WERI-Rb-1 (cell line): ENCODE measurements at regions not wholly inside any gene's neighbourhood (a gene's known extent, or its start where the extent isn't known, plus 50 kb on each side); places are given as distances from the start of the nearest gene placed in this dataset.
A peak's percentile ranks its signal among the peaks of the same experiment; 100 is the strongest.
"Not testable (repeated sequence)": the region's sequence is repeated elsewhere in the genome, so short reads cannot be mapped to it uniquely, and the experiment has no call there.

Experiments
- DNase-seq: peaks from one replicate; pipeline ENCODE4 v3.0.0-alpha.2; 2020
- H3K27ac ChIP-seq: fragments of 250-450 bp; sonication (Bioruptor Pico); 2 replicates; pipeline ENCODE4 v1.5.1; 2020; ENCODE audit warnings: mild to moderate bottlenecking, moderate library complexity
- H3K27me3 ChIP-seq: fragments of 250-450 bp; sonication (Bioruptor Pico); 2 replicates; pipeline ENCODE4 v1.5.1; 2021; ENCODE audit warnings: mild to moderate bottlenecking, low read depth, moderate library complexity; ENCODE audit not compliant: insufficient read depth, severe bottlenecking
- H3K36me3 ChIP-seq: fragments of 250-450 bp; sonication (Bioruptor Pico); 2 replicates; pipeline ENCODE4 v1.5.1; 2020; ENCODE audit warnings: mild to moderate bottlenecking, moderate library complexity
- H3K4me3 ChIP-seq: 2 replicates; pipeline ENCODE4 v1.5.1; 2011; ENCODE audit warnings: low read depth, mild to moderate bottlenecking, control low read depth, low read length
- H3K9me3 ChIP-seq: fragments of 250-450 bp; sonication (Bioruptor Pico); 2 replicates; pipeline ENCODE4 v1.5.1; 2021; ENCODE audit warnings: mild to moderate bottlenecking, moderate library complexity; ENCODE audit not compliant: severe bottlenecking
- TF ChIP-seq, protein P1 (sequence below): IDR thresholded peaks from 2 replicates; pipeline ENCODE4 v1.5.1; 2011; ENCODE audit warnings: low read depth, mild to moderate bottlenecking, control low read depth, inconsistent platforms, low read length

DNA sequence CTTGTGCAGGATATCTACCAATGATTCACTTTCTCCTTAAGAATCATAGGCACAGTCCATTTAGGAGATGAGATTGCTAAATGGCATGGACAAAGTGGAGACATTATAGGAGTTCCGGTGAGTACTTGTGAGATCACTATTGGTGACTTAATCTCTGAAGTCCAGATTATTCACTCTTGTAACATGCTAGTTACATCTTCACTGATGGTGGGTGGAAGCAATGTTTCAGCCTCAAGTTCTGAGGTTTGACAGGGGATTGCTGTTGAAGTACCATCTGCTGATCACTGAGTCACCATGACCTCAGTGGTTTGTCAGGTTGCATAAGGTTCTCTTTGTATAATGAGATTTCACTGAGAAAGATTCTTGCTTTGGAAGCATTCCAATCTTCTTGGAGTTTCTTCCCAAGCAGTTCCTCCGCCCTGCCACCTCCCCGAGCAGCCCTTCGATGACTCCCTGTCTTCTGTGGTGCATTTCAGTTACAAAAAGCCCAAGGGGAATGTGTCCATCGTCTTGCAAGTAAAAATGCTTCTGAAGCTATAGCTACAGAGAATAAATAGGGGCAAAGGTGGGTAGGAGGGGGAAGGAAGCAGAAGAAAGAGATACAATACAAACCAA is 114.7 kb downstream of the NBPF8 start:
- DNase-seq, H3K36me3 ChIP-seq, H3K9me3 ChIP-seq, H3K27ac ChIP-seq, H3K4me3 ChIP-seq, H3K27me3 ChIP-seq: not testable (repeated sequence)

DNA sequence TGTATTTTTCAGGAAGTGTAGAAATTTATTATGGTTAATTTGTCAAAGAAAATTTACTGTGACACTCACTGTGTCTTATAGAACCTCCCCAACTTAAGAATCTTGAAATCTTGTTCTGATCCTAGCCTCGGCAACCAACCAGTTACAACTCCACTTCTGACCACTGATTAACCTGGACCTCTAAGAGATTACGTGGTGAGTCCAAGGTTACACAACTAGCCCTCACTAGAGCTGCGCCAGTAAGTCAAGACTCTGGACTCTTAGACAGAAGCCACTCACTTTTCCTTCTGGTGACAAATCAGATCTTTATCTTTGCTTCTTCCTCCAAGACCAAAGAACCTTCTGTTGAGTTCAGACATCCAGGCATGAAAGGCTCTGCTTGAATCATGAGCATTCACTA is 116.6 kb downstream of the NBPF8 start:
- not testable (repeated sequence) for H3K27me3 ChIP-seq, H3K27ac ChIP-seq, H3K4me3 ChIP-seq, H3K9me3 ChIP-seq, H3K36me3 ChIP-seq, DNase-seq

DNA sequence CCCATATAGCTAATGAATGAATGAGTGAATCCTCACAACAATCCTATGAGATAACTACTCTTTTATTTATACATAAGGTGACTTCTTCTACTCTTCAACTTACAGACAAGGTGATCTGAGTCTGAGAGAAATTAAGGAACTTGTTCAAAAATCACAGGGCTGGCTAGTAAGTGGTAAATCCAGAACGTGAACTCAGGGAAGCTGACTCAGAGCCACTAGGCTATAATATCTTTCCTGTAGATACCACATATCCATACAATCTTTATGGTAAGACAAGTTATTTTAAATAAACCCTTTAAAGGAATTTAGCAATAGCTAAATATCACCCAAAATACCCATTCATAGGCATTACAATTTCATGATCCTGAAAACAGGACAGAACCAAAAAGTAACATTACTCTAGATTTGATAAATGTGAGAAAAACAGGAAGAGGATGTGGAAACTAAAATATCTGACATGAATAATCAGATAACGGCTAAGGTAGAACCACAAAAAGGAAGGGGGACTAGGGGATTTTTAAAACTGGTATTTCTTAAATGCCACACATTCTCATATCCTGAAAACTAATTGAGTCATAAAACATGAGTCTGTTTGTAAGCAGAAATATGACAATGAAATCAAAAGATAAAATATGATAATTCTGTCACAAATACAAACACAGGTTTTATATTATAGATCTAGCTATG is 119.7 kb downstream of the NBPF8 start:
- not testable (repeated sequence) for H3K27me3 ChIP-seq, H3K9me3 ChIP-seq, H3K4me3 ChIP-seq, DNase-seq, H3K36me3 ChIP-seq, H3K27ac ChIP-seq

DNA sequence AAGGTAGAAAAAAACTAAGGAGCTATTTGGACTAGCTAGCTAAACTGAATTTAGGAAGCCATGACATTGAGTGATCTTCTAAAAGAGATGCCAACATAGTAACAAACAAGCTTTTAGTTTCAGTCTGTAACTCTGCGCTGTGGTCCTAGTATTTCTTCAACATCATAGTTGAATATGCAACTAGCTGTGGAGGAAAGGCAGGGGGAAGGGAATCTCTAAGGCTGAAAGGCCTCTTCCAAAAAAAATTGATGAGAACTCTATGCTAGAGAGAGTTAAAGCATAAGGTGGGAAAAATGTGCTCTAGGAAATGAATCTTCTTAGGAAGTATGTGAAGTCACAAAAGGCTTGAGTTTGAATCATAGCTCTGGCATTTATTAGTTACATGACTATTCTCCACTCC is 120.2 kb downstream of the NBPF8 start:
- H3K36me3 ChIP-seq, H3K27me3 ChIP-seq, H3K4me3 ChIP-seq, DNase-seq, H3K27ac ChIP-seq, H3K9me3 ChIP-seq: not testable (repeated sequence)

DNA sequence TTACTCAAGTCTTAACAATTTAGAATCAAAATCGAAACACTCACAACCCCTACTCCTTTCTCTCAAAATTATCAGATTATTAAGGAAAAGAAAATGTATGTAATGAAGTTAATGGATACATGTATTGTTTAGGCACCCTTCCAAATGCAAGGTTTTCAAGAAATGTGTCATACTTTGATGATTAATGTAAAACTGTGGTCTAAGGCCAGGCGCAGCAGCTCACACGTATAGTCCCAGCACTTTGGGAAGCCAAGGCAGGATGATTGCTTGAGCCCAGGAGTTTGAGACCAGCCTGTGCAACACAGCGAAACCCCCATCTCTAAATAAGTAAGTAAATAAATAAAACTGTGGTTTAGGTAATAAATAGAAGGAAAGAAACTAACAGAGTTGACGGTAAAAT is 126.6 kb downstream of the NBPF8 start:
- H3K27ac ChIP-seq, DNase-seq, H3K27me3 ChIP-seq, H3K4me3 ChIP-seq, H3K36me3 ChIP-seq, H3K9me3 ChIP-seq: not testable (repeated sequence)

DNA sequence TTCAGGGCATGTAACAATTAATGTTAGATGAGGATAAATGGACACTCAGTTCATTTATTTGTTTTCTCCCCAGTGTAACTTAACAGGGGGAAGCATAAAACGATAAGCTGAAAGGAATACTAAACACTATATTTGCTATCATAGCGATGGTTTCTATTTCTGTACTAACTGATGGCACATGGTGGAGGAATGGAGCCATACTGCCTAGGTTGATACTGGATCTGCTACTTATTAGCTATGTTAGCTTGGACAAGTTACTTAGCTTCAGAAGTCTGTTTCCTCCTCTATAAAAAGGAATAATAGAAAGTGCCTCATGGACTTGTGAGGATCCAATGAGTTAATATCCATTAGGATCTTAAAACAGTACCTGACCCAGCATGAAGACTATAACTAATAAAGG is 127.5 kb downstream of the NBPF8 start:
- DNase-seq, H3K27ac ChIP-seq, H3K4me3 ChIP-seq, H3K36me3 ChIP-seq, H3K9me3 ChIP-seq, H3K27me3 ChIP-seq: not testable (repeated sequence)

DNA sequence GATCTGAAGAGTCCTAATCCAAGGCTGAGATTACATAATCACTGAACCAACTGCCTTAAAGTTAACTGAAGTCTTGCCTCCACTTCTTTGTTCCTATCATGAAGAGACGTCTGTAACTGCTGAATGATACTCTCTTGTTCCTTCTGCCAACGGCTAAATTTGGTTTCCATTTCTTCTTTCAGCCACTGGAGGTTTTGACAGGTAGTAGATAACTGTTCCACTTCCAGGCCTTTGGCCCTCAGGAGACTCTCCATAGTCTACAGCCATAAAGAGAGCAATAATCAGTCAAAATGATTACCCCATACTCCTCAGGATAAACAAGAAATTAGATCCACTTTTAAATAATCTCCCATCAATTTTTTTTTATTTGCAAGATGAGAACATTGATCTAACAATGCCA is 128.1 kb downstream of the NBPF8 start:
- H3K27me3 ChIP-seq, H3K36me3 ChIP-seq, H3K27ac ChIP-seq, H3K9me3 ChIP-seq, DNase-seq, H3K4me3 ChIP-seq: not testable (repeated sequence)

DNA sequence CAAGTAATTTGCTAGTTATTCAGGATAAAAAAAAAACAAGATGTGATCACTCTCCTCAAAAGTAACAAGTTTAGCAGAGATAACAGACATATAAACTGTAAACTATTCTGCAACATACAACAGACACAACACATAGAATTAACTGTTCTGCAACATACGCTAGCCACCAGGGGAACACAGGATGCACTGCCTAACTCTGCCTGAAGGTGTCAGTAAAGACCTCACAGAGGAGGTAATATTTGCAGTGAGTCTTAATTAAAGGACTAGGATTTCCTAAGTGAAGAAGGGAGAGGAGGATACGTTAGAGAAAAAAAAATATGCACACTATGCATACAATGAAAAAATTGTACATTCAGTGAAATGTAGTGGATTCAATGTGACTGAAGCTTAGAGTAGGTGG is 129.6 kb downstream of the NBPF8 start:
- not testable (repeated sequence) for H3K27me3 ChIP-seq, H3K36me3 ChIP-seq, H3K4me3 ChIP-seq, H3K9me3 ChIP-seq, H3K27ac ChIP-seq
- DNase-seq: peak; percentile 85
- TF ChIP-seq, protein P1, sequence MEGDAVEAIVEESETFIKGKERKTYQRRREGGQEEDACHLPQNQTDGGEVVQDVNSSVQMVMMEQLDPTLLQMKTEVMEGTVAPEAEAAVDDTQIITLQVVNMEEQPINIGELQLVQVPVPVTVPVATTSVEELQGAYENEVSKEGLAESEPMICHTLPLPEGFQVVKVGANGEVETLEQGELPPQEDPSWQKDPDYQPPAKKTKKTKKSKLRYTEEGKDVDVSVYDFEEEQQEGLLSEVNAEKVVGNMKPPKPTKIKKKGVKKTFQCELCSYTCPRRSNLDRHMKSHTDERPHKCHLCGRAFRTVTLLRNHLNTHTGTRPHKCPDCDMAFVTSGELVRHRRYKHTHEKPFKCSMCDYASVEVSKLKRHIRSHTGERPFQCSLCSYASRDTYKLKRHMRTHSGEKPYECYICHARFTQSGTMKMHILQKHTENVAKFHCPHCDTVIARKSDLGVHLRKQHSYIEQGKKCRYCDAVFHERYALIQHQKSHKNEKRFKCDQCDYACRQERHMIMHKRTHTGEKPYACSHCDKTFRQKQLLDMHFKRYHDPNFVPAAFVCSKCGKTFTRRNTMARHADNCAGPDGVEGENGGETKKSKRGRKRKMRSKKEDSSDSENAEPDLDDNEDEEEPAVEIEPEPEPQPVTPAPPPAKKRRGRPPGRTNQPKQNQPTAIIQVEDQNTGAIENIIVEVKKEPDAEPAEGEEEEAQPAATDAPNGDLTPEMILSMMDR: peak; percentile 45

DNA sequence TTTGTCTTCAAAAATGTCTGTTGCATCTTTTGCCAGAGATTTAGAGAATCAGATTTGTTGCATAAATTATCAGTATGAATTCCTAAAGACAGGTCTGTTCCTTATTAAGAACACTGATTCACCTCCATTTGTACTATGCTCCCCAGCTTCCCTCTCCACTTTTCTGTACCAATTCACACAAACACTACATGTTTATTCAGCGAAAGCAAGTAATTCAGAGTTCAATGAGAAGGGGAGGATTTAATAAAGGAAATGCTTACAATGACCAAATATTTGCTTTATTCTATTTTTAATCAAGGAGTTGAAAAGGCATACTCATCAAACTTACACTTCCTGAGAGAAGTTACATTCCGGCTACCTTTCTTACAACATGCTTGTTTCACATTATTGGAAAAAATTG is 135.5 kb downstream of the NBPF8 start:
- not testable (repeated sequence) for H3K27me3 ChIP-seq, DNase-seq, H3K27ac ChIP-seq, H3K4me3 ChIP-seq, H3K36me3 ChIP-seq, H3K9me3 ChIP-seq

DNA sequence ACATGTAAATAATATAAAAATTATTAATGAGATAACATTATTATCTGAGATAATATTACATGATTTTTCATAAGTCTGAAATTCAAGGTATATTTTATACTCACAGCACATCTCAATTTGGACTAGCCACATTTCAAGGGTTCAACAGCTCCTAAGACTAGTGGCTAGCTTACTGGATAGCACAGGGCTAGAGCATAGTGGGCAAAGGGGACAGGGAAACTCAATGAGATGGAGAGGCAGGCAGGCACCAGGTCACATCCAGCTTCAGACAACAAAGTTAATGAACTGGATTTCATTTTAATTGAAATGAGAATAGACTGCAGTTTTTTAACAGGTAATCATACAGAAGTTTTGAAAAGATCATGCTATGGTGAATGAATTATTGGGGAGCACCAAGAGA is 137.4 kb downstream of the NBPF8 start:
- not testable (repeated sequence) for DNase-seq, H3K36me3 ChIP-seq, H3K4me3 ChIP-seq, H3K27ac ChIP-seq, H3K27me3 ChIP-seq, H3K9me3 ChIP-seq

DNA sequence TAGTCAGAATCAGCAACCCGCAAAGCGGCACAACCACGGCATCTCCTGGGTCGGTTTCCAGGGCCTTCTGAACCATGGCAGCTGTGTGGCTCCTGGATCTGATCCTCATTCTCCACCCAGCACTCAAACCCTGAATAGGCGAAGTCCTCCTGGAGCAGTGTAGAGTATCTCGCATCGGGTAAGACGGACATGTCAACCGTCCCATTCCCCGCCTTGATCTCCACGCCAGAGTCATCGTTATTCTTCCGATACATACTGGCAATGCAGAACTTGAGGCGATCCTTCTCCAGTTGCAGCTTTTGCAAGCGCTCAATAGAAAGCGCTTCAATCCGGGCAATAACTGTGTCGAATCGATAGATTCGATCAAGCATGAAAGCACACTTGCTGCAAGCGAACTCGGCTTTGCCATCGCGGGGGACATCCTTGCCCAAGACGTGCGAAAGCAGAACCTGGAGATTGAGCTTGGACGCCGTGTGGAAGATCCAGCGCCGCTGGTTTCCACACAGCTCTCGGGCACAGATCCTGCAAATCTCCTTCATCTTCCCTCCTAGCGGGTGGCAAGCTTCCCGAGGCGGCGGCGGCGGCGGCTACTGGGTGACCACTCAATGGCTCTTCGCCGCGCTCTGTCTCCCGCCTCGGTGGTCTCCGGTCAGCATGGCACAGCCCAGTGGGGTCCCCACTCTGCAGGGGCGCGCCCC is 142.9 kb downstream of the NBPF8 start:
- peak overlapping the region; percentile 34 for H3K4me3 ChIP-seq
- not testable (repeated sequence) for H3K27ac ChIP-seq, H3K9me3 ChIP-seq, H3K36me3 ChIP-seq, DNase-seq, H3K27me3 ChIP-seq

DNA sequence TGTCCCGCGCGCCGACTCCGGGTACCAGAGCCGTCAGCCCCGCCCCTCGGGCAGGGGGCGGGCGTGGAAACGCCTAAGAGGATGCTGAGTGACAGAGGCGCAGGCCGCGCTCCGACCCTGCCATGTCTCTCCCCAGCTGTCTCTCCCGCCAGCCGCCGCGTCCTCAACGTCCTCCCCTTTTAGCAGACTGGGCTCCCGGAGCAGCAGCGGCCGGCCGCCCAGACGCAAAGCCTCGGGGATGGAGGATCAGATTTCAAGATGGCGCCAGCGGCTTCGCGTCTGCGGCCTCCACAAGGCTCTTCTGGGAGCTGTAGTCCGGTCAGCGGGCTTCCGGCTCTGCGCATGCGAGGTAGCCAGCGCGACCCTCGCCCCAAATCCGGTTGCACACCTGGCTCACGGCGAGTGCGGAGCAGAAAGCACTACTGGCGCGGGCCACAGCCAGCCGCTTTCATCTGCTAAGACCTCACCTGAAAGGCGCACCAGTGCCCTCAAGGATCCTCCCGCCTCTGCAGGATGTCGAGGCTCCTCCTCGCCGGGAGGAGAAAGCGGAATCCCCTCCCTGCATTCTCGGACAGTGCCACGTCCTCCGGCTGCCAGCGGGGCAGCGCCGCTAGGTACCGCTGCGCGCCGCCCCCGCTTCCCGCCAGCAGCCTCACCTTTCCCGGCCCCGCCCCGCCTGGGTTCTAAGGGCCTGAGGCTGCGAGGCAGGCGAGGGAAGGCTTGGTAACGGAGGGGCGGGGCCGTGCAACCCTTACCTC is 143.6 kb downstream of the NBPF8 start:
- H3K4me3 ChIP-seq: peak overlapping the region; percentile 51
- not testable (repeated sequence) for H3K27me3 ChIP-seq, H3K9me3 ChIP-seq, H3K36me3 ChIP-seq, H3K27ac ChIP-seq
- peak; percentile 78 for DNase-seq

DNA sequence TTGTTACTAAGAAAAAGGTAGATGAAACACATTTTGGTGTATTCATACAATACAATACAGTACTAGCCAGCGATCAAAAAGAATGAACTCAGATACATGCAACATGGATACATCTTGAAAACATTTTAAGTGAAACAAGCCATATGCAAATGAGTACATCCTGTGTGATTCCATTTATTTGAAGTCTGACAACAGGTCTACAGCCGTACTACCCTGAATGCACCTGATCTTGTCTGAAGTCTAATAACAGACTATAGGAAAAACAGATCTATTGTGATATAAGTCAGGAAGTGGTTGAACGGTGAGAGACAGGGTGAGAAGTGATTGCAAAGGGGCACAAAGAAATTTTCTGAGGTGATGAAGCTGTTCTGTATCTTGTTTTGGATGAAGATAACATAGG is 146.9 kb downstream of the NBPF8 start:
- not testable (repeated sequence) for H3K9me3 ChIP-seq, H3K27ac ChIP-seq, H3K36me3 ChIP-seq, H3K4me3 ChIP-seq, DNase-seq, H3K27me3 ChIP-seq
